IMR-90 (cell line): ENCODE measurements at regions not wholly inside any gene's neighbourhood (a gene's known extent, or its start where the extent isn't known, plus 50 kb on each side); places are given as distances from the start of the nearest gene placed in this dataset.

Source experiments
- ATAC-seq: fragments of 200-7000 bp; cut with Tn5 transposase; 2 replicates; pipeline ENCODE4 v1.9.1; 2020; ENCODE audit warnings: low read depth, mild to moderate bottlenecking, moderate library complexity
- BruUV-seq: library from RNA; stranded (reverse); fragments of 400-500 nt; replicated peaks from 2 replicates; lab custom pipeline; 2021; lab: Mats Ljungman, UMichigan
- CTCF ChIA-PET: fragments of 300-600 bp; formaldehyde crosslinking; extraction: SDS; loops from one replicate; lab custom pipeline; 2021; ENCODE audit warnings: antibody characterized with exemption; lab: Yijun Ruan, JAX
- POLR2A ChIA-PET: fragments of 300-600 bp; sonication (Branson Sonifier 250); formaldehyde crosslinking; loops from one replicate; lab custom pipeline; 2022; ENCODE audit warnings: antibody characterized with exemption; ENCODE audit not compliant: unreplicated experiment; lab: Charles Lee
- DNase-seq: peaks from one replicate; pipeline ENCODE4 v3.0.0; 2013
- H2AFZ ChIP-seq: replicated peaks from 2 replicates; pipeline ENCODE3; 2013; ENCODE audit warnings: low read length, mild to moderate bottlenecking; ENCODE audit not compliant: poor library complexity
- H2AK5ac ChIP-seq: 2 replicates; pipeline ENCODE4 v1.6.1; 2013; ENCODE audit warnings: low read depth, low read length, inconsistent platforms
- H2AK9ac ChIP-seq: replicated peaks from 2 replicates; pipeline ENCODE3; 2013; ENCODE audit warnings: mild to moderate bottlenecking, low read depth, low read length, moderate library complexity; ENCODE audit not compliant: poor library complexity
- H2BK120ac ChIP-seq: 2 replicates; pipeline ENCODE4 v1.6.1; 2013; ENCODE audit warnings: low read depth, low read length, inconsistent platforms
- H2BK15ac ChIP-seq: 3 replicates; pipeline ENCODE4 v1.6.1; 2013; ENCODE audit warnings: low read depth, low read length, inconsistent platforms
- H2BK20ac ChIP-seq: 2 replicates; pipeline ENCODE4 v1.6.1; 2013; ENCODE audit warnings: low read depth, mild to moderate bottlenecking, inconsistent platforms, low read length, moderate library complexity
- H2BK5ac ChIP-seq: 2 replicates; pipeline ENCODE4 v1.6.1; 2013; ENCODE audit warnings: mild to moderate bottlenecking, low read depth, low read length, inconsistent platforms; ENCODE audit not compliant: poor library complexity, severe bottlenecking
- H3K14ac ChIP-seq: replicated peaks from 2 replicates; pipeline ENCODE4 v1.6.1; 2013; ENCODE audit warnings: low read depth, low read length, inconsistent platforms
- H3K18ac ChIP-seq: 2 replicates; pipeline ENCODE4 v1.6.1; 2013; ENCODE audit warnings: low read depth, low read length, control low read depth
- H3K23ac ChIP-seq: 2 replicates; pipeline ENCODE4 v1.6.1; 2013; ENCODE audit warnings: low read depth, low read length, inconsistent platforms
- H3K27ac ChIP-seq: 2 replicates; pipeline ENCODE4 v1.5.1; 2013; ENCODE audit warnings: mild to moderate bottlenecking, control low read depth, low read length; ENCODE audit not compliant: insufficient read depth
- H3K27me3 ChIP-seq: 2 replicates; pipeline ENCODE4 v1.6.1; 2013; ENCODE audit warnings: low read length; ENCODE audit not compliant: control insufficient read depth, insufficient read depth
- H3K36me3 ChIP-seq: 2 replicates; pipeline ENCODE4 v1.6.1; 2013; ENCODE audit warnings: low read length, mixed read lengths; ENCODE audit not compliant: control insufficient read depth, insufficient read depth
- H3K4ac ChIP-seq: 2 replicates; pipeline ENCODE4 v1.6.1; 2013; ENCODE audit warnings: low read depth, low read length, inconsistent platforms
- H3K4me1 ChIP-seq: 2 replicates; pipeline ENCODE4 v1.6.1; 2013; ENCODE audit warnings: low read length, mixed read lengths; ENCODE audit not compliant: control insufficient read depth, insufficient read depth
- H3K4me2 ChIP-seq: 2 replicates; pipeline ENCODE4 v1.6.1; 2013; ENCODE audit warnings: low read depth, mild to moderate bottlenecking, control low read depth, low read length, moderate library complexity
- H3K4me3 ChIP-seq: 2 replicates; pipeline ENCODE4 v1.5.1; 2013; ENCODE audit warnings: low read depth, mild to moderate bottlenecking, control low read depth, low read length, moderate library complexity; ENCODE audit not compliant: insufficient read depth
- H3K56ac ChIP-seq: 2 replicates; pipeline ENCODE4 v1.6.1; 2013; ENCODE audit warnings: low read length, inconsistent platforms; ENCODE audit not compliant: insufficient read depth; ENCODE audit errors: extremely low read depth
- H3K79me1 ChIP-seq, 2 experiments: 2 replicates each; pipeline ENCODE4 v1.6.1; 2013; ENCODE audit warnings: low read length in 2 of 2, inconsistent platforms in 1 of 2, low read depth in 1 of 2
- H3K9ac ChIP-seq: 2 replicates; pipeline ENCODE4 v1.6.1; 2013; ENCODE audit warnings: low read depth, low read length, control low read depth
- H3K9me1 ChIP-seq: 2 replicates; pipeline ENCODE4 v1.6.1; 2013; ENCODE audit warnings: low read length, inconsistent platforms; ENCODE audit not compliant: insufficient read depth
- H3K9me3 ChIP-seq: 2 replicates; pipeline ENCODE4 v1.6.1; 2013; ENCODE audit warnings: low read length; ENCODE audit not compliant: control insufficient read depth, insufficient read depth
- H4K20me1 ChIP-seq: 2 replicates; pipeline ENCODE4 v1.6.1; 2013; ENCODE audit warnings: low read length, inconsistent platforms; ENCODE audit not compliant: insufficient read depth
- H4K5ac ChIP-seq: 2 replicates; pipeline ENCODE4 v1.6.1; 2013; ENCODE audit warnings: mild to moderate bottlenecking, low read depth, low read length, control low read depth
- H4K8ac ChIP-seq, 2 experiments: 2 replicates each; pipeline ENCODE4 v1.6.1; 2013; ENCODE audit warnings: low read depth in 2 of 2, low read length in 2 of 2, control low read depth in 1 of 2, inconsistent platforms in 1 of 2
- H4K91ac ChIP-seq: 2 replicates; pipeline ENCODE4 v1.6.1; 2013; ENCODE audit warnings: low read depth, low read length, inconsistent platforms; ENCODE audit not compliant: insufficient read depth
- BHLHE40 ChIP-seq: fragments of 150-350 bp; IDR thresholded peaks from 2 replicates; pipeline ENCODE4 v1.6.1; 2016; ENCODE audit warnings: mild to moderate bottlenecking, low read depth, low read length
- CEBPB ChIP-seq: IDR thresholded peaks from 2 replicates; pipeline ENCODE4 v1.6.1; 2012; ENCODE audit warnings: low read depth, low read length, improper control_type of control experiment
- CHD1 ChIP-seq: IDR thresholded peaks from 2 replicates; pipeline ENCODE4 v1.6.1; 2012; ENCODE audit warnings: low read depth, low read length, improper control_type of control experiment
- CTCF ChIP-seq: conservative IDR thresholded peaks from 2 replicates; pipeline ENCODE4 v1.5.1; 2012; ENCODE audit warnings: mild to moderate bottlenecking, low read depth, low read length, improper control_type of control experiment
- ELK1 ChIP-seq: fragments of 150-350 bp; IDR thresholded peaks from 2 replicates; pipeline ENCODE4 v1.6.1; 2016; ENCODE audit warnings: low read depth, mild to moderate bottlenecking, low read length, moderate library complexity, borderline replicate concordance
- FOS ChIP-seq: fragments of 150-350 bp; IDR thresholded peaks from 2 replicates; pipeline ENCODE4 v1.6.1; 2016; ENCODE audit warnings: low read depth, low read length
- MAFK ChIP-seq: IDR thresholded peaks from 2 replicates; pipeline ENCODE4 v1.6.1; 2012; ENCODE audit warnings: low read depth, low read length, improper control_type of control experiment
- MAZ ChIP-seq: IDR thresholded peaks from 2 replicates; pipeline ENCODE4 v1.6.1; 2012; ENCODE audit warnings: low read depth, mild to moderate bottlenecking, low read length, improper control_type of control experiment, moderate library complexity, borderline replicate concordance
- MXI1 ChIP-seq: IDR thresholded peaks from 2 replicates; pipeline ENCODE4 v1.6.1; 2012; ENCODE audit warnings: low read depth, mild to moderate bottlenecking, low read length, moderate library complexity, borderline replicate concordance
- POLR2A ChIP-seq: IDR thresholded peaks from 2 replicates; pipeline ENCODE4 v1.6.1; 2012; ENCODE audit warnings: mild to moderate bottlenecking, low read depth, low read length
- RAD21 ChIP-seq: IDR thresholded peaks from 2 replicates; pipeline ENCODE4 v1.6.1; 2012; ENCODE audit warnings: low read length, improper control_type of control experiment
- RCOR1 ChIP-seq: IDR thresholded peaks from 2 replicates; pipeline ENCODE4 v1.6.1; 2012; ENCODE audit warnings: mild to moderate bottlenecking, low read length, improper control_type of control experiment; ENCODE audit not compliant: insufficient replicate concordance
- USF2 ChIP-seq: fragments of 150-350 bp; IDR thresholded peaks from 2 replicates; pipeline ENCODE4 v1.6.1; 2017; ENCODE audit warnings: mild to moderate bottlenecking, antibody characterized with exemption, low read length, low read depth
- WGBS, 2 experiments: methylation state at CpG; one replicate each; pipeline versions ENCODE4 v1.1.5 to v1.1.7; 2013; ENCODE audit warnings: missing lambda C conversion rate in 2 of 2; ENCODE audit not compliant: insufficient read length in 1 of 2; ENCODE audit errors: extremely low coverage in 2 of 2; 5-methylcytosine and 5-hydroxymethylcytosine counted together
- dilution Hi-C: fragments of 300-500 bp; cut with HindIII; formaldehyde crosslinking; loops from one replicate; pipeline ENCODE4 v1.14.3; 2018; ENCODE audit warnings: low sequenced_read_pairs; ENCODE audit not compliant: unreplicated experiment
- in situ Hi-C: fragments of 300-500 bp; cut with MboI; formaldehyde crosslinking; loops from 3 replicates; pipeline ENCODE4 v1.14.3; 2019; ENCODE audit warnings: low sequenced_read_pairs, inconsistent platforms, mixed read lengths
- intact Hi-C: fragments of 100-400 bp; cut with micrococcal nuclease; formaldehyde crosslinking; loops from 2 replicates; pipeline ENCODE4 v1.10.0; 2022

- no peak overlapping the region for H2BK120ac ChIP-seq
- CTCF ChIA-PET: no interaction called here
- intact Hi-C loops (no loop called here), dilution Hi-C loops (no loop called here), in situ Hi-C loops (no loop called here)
- no peak overlapping the region for H3K23ac ChIP-seq
- H3K27ac ChIP-seq: no peak overlapping the region
- H4K8ac ChIP-seq: no peak overlapping the region
- no peak overlapping the region for H3K9ac ChIP-seq
- H3K9me3 ChIP-seq: peaks cover 4% of the 10 kb centered on the region
- no peak overlapping the region for H3K56ac ChIP-seq
- no peak overlapping the region for H4K5ac ChIP-seq
- no peak overlapping the region for H2AFZ ChIP-seq
- no peak overlapping the region for H3K18ac ChIP-seq
- H3K79me1 ChIP-seq: no peaks in the 10 kb centered on the region
- DNase-seq: no peak
- WGBS, 2 experiments: 100% methylated on average over 1 of the region's 3 CpGs; no CpG with 5 or more reads in 1 of the 2 experiments
- H3K36me3 ChIP-seq: no peaks in the 10 kb centered on the region
- no peaks in the 10 kb centered on the region for H4K20me1 ChIP-seq
- POLR2A ChIA-PET: no interaction called here
- H3K4me1 ChIP-seq: no peaks in the 10 kb centered on the region
- no peak overlapping the region for H2AK9ac ChIP-seq
- ATAC-seq: no peak
- no peaks in the 10 kb centered on the region for H3K9me1 ChIP-seq
- H2BK20ac ChIP-seq: no peak overlapping the region
- H3K27me3 ChIP-seq: peaks cover 8% of the 10 kb centered on the region
- BruUV-seq: no TSS peak
- H3K14ac ChIP-seq: no peak overlapping the region
- H2BK15ac ChIP-seq: no peak overlapping the region
- H2AK5ac ChIP-seq: no peak overlapping the region
- TF ChIP-seq FOS: no peak
- TF ChIP-seq USF2: no peak
- no peak for TF ChIP-seq RCOR1
- no peak for TF ChIP-seq MXI1
- no peak for TF ChIP-seq MAZ
- no peak for TF ChIP-seq CEBPB
- no peak for TF ChIP-seq CTCF
- TF ChIP-seq CHD1: no peak
- no peak for TF ChIP-seq RAD21
- TF ChIP-seq MAFK: no peak
- no peak for TF ChIP-seq ELK1
- no peak for TF ChIP-seq BHLHE40
- TF ChIP-seq POLR2A: no peak
- H3K4me2 ChIP-seq: no peak overlapping the region
- H3K4me3 ChIP-seq: no peak overlapping the region
- no peak overlapping the region for H2BK5ac ChIP-seq
- no peak overlapping the region for H4K91ac ChIP-seq
- H3K4ac ChIP-seq: no peak overlapping the region
Measured at GRCh38 chr10:43953672-43954071, 305.0 kb upstream of the ZNF32 start.
